A673 (cell line): ENCODE measurements at regions not wholly inside any gene's neighbourhood (a gene's known extent, or its start where the extent isn't known, plus 50 kb on each side); places are given as distances from the start of the nearest gene placed in this dataset.
"Not testable (repeated sequence)": the region's sequence is repeated elsewhere in the genome, so short reads cannot be mapped to it uniquely, and the experiment has no call there.

Experiments
- BruUV-seq: library from RNA; stranded (reverse); fragments of 400-500 nt; replicated peaks from 2 replicates; lab custom pipeline; 2021; lab: Mats Ljungman, UMichigan
- CTCF ChIA-PET: fragments of 300-600 bp; sonication (Branson Sonifier 250); formaldehyde crosslinking; loops from one replicate; lab custom pipeline; 2022; ENCODE audit warnings: antibody characterized with exemption; lab: Charles Lee
- POLR2A ChIA-PET: fragments of 300-600 bp; sonication (Branson Sonifier 250); formaldehyde crosslinking; loops from one replicate; lab custom pipeline; 2022; ENCODE audit warnings: antibody characterized with exemption; ENCODE audit not compliant: low non-redundant PET; lab: Charles Lee
- DNase-seq: peaks from one replicate; pipeline ENCODE4 v3.0.0-alpha.2; 2015; ENCODE audit warnings: low spot score
- H3K27ac ChIP-seq: fragments of 200-600 bp; sonication (generic); 2 replicates; pipeline ENCODE4 v1.5.1; 2016; ENCODE audit warnings: mixed run types, low read depth, mild to moderate bottlenecking, mixed read lengths, antibody characterized with exemption, low read length; ENCODE audit not compliant: poor library complexity, severe bottlenecking
- H3K27me3 ChIP-seq: fragments of 200-600 bp; sonication (generic); replicated peaks from 2 replicates; pipeline ENCODE4 v1.6.1; 2017; ENCODE audit warnings: mixed run types, low read depth, mild to moderate bottlenecking, mixed read lengths, antibody characterized with exemption, low read length; ENCODE audit not compliant: insufficient read depth, poor library complexity
- H3K36me3 ChIP-seq: fragments of 200-600 bp; sonication (generic); 2 replicates; pipeline ENCODE4 v1.6.1; 2016; ENCODE audit warnings: mixed run types, mild to moderate bottlenecking, mixed read lengths, antibody characterized with exemption, low read length; ENCODE audit not compliant: insufficient read depth, poor library complexity, severe bottlenecking
- H3K4me1 ChIP-seq: fragments of 200-600 bp; sonication (generic); 2 replicates; pipeline ENCODE4 v1.6.1; 2017; ENCODE audit warnings: mixed run types, mild to moderate bottlenecking, mixed read lengths, antibody characterized with exemption, low read length; ENCODE audit not compliant: insufficient read depth, poor library complexity, severe bottlenecking
- H3K4me3 ChIP-seq: fragments of 200-600 bp; sonication (generic); 2 replicates; pipeline ENCODE4 v1.5.1; 2016; ENCODE audit warnings: low read depth, mixed run types, mild to moderate bottlenecking, mixed read lengths, low read length; ENCODE audit not compliant: poor library complexity, severe bottlenecking
- H3K9me3 ChIP-seq: fragments of 200-600 bp; sonication (generic); 2 replicates; pipeline ENCODE4 v1.6.1; 2016; ENCODE audit warnings: mixed run types, low read depth, mild to moderate bottlenecking, mixed read lengths, antibody characterized with exemption, low read length; ENCODE audit not compliant: poor library complexity, severe bottlenecking
- CTCF ChIP-seq: fragments of 300-800, 200-600 bp; sonication (generic); conservative IDR thresholded peaks from 2 replicates; pipeline ENCODE4 v1.5.1; 2017; ENCODE audit warnings: low read depth, mild to moderate bottlenecking, antibody characterized with exemption, low read length, moderate library complexity, mixed read lengths
- EZH2 ChIP-seq: fragments of 200-600 bp; sonication (generic); IDR thresholded peaks from 2 replicates; pipeline ENCODE4 v1.6.1; 2017; ENCODE audit warnings: borderline replicate concordance, low read depth, mild to moderate bottlenecking, mixed read lengths, antibody characterized with exemption, low read length; ENCODE audit not compliant: poor library complexity, severe bottlenecking
- intact Hi-C: fragments of 100-400 bp; cut with micrococcal nuclease; formaldehyde crosslinking; loops from one replicate; pipeline ENCODE4 v1.10.0; 2022; ENCODE audit not compliant: unreplicated experiment

DNA sequence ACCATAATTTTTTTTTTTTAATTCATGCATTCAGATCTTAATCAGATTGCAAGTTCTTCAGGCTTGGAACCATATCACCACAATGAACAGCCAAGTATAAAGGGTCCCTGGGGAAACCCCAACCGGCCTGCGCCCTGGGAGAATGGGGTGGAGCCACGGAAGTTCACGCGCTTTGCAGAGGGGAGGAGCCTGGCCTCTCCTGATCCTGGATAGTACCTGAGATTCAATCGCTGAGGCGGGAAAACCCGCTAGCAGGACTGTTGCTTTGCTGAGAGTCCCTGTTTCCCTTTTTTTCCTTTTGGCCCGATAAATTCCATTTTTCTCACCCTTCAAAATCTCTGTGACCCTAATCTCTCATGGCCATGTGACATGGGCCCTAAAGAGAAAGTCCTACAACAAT is 385.1 kb downstream of the IRS2 start:
- no peak for DNase-seq
- no peak overlapping the region for H3K4me3 ChIP-seq
- H3K27ac ChIP-seq, result no peak overlapping the region
- POLR2A ChIA-PET, result no interaction called here
- no peaks in the 10 kb centered on the region for H3K27me3 ChIP-seq
- H3K9me3 ChIP-seq, result peaks cover 4% of the 10 kb centered on the region
- BruUV-seq, result no TSS peak
- no peaks in the 10 kb centered on the region for H3K36me3 ChIP-seq
- TF ChIP-seq EZH2, result no peak
- TF ChIP-seq CTCF, result no peak
- intact Hi-C loops, result no loop called here
- H3K4me1 ChIP-seq, result peaks cover 5% of the 10 kb centered on the region
- CTCF ChIA-PET, result no interaction called here

- intact Hi-C loops, result no loop called here
- POLR2A ChIA-PET, result no interaction called here
- Histone ChIP-seq H3K27ac (peak overlapping the region; percentile 10), H3K27me3 (no peaks in the 10 kb centered on the region), H3K4me3 (no peak overlapping the region), H3K4me1 (peaks cover 5% of the 10 kb centered on the region), H3K36me3 (no peaks in the 10 kb centered on the region), H3K9me3 (peaks cover 4% of the 10 kb centered on the region)
- TF ChIP-seq CTCF, result no peak
- no peak for TF ChIP-seq EZH2
- CTCF ChIA-PET, result no interaction called here
- BruUV-seq, result no TSS peak
- no peak for DNase-seq
Measured at GRCh38 chr13:109400624-109401257, 385.6 kb downstream of the IRS2 start.

- H3K4me3 ChIP-seq, result no peak overlapping the region
- TF ChIP-seq CTCF (no peak), EZH2 (no peak)
- ChIA-PET POLR2A (no interaction called here), CTCF (no interaction called here)
- H3K4me1 ChIP-seq, result peaks cover 5% of the 10 kb centered on the region
- H3K27ac ChIP-seq, result peak overlapping the region; percentile 10
- DNase-seq, result no peak
- no TSS peak for BruUV-seq
- intact Hi-C loops, result no loop called here
- peaks cover 4% of the 10 kb centered on the region for H3K9me3 ChIP-seq
- H3K27me3 ChIP-seq, result no peaks in the 10 kb centered on the region
- H3K36me3 ChIP-seq, result no peaks in the 10 kb centered on the region
Measured at GRCh38 chr13:109400209-109400608, 386.2 kb downstream of the IRS2 start.

DNA sequence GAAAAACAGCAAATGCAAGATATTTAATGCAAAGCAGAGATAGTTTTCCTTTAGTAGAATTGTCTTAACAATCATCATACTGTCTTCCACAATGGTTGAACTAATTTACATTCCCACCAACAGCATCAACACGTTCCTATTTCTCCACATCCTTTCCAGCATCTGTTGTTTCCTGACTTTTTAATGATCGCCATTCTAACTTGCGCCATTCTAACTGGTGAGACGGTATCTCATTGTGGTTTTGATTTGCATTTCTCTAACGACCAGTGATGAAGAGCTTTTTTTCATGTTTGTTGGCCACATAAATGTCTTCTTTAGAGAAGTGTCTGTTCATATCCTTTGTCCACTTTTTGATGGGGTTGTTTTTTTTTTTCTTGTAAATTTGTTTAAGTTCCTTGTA is 388.3 kb downstream of the IRS2 start:
- intact Hi-C loops, POLR2A ChIA-PET, H3K9me3 ChIP-seq, CTCF ChIA-PET, DNase-seq, H3K4me1 ChIP-seq, H3K36me3 ChIP-seq, H3K27ac ChIP-seq, H3K4me3 ChIP-seq, BruUV-seq, H3K27me3 ChIP-seq: not testable (repeated sequence)
